ENCODE measurements at regions not wholly inside any gene's neighbourhood (a gene's known extent, or its start where the extent isn't known, plus 50 kb on each side); places are given as distances from the start of the nearest gene placed in this dataset.

- no peaks in the 10 kb centered on the region for H3K4me1 ChIP-seq
- intact Hi-C loops (cut with DNase I): no loop called here
- H3K36me3 ChIP-seq (ENCODE audit: insufficient read depth in 1 of 2, low read depth in 1 of 2): no peaks in the 10 kb centered on the region
- DNase-seq (no peak), ATAC-seq (no peak)
- no peak for TF ChIP-seq CTCF (IDR thresholded peaks at IDR 0.05)
- H3K9me3 ChIP-seq: no peaks in the 10 kb centered on the region
- WGBS, 3 donors: 79 to 82% (median 80%) methylated on average over 4 of the region's 4 CpGs
- no peak overlapping the region for H3K4me3 ChIP-seq
- no peak overlapping the region for H3K27ac ChIP-seq
- H3K27me3 ChIP-seq (ENCODE audit: insufficient read depth in 3 of 3, low read length in 2 of 3): no peaks in the 10 kb centered on the region
Measured at GRCh38 chr7:126228356-126229061, 1024.2 kb downstream of the GRM8 start.

- no peak for DNase-seq
- Histone ChIP-seq H3K27me3 (ENCODE audit: insufficient read depth in 3 of 3, low read length in 2 of 3) (no peaks in the 10 kb centered on the region), H3K27ac (no peak overlapping the region), H3K9me3 (no peaks in the 10 kb centered on the region), H3K4me1 (no peaks in the 10 kb centered on the region), H3K36me3 (ENCODE audit: insufficient read depth in 1 of 2, low read depth in 1 of 2) (no peaks in the 10 kb centered on the region), H3K4me3 (no peak overlapping the region)
- intact Hi-C loops (cut with DNase I): no loop called here
- 49 to 62% (median 61%) methylated on average over 1 of the region's 1 CpG for WGBS, 3 donors
- ATAC-seq: no peak
- TF ChIP-seq CTCF (IDR thresholded peaks at IDR 0.05): no peak
Measured at GRCh38 chr7:126227643-126228042, 1025.1 kb downstream of the GRM8 start.

GRCh38 chr7:126227055-126227454, 1025.7 kb downstream of the GRM8 start:
- Histone ChIP-seq H3K36me3 (ENCODE audit: insufficient read depth in 1 of 2, low read depth in 1 of 2) (no peaks in the 10 kb centered on the region), H3K27me3 (ENCODE audit: insufficient read depth in 3 of 3, low read length in 2 of 3) (no peaks in the 10 kb centered on the region), H3K4me3 (no peak overlapping the region), H3K4me1 (no peaks in the 10 kb centered on the region), H3K9me3 (no peaks in the 10 kb centered on the region), H3K27ac (no peak overlapping the region)
- no peak for TF ChIP-seq CTCF (IDR thresholded peaks at IDR 0.05)
- DNase-seq (no peak), ATAC-seq (no peak)
- intact Hi-C loops (cut with DNase I): no loop called here

GRCh38 chr7:126223729-126224128, 1029.0 kb downstream of the GRM8 start:
- intact Hi-C loops (cut with DNase I): no loop called here
- ATAC-seq (no peak), DNase-seq (no peak)
- Histone ChIP-seq H3K9me3 (no peaks in the 10 kb centered on the region), H3K27ac (no peak overlapping the region), H3K4me3 (no peak overlapping the region), H3K4me1 (no peaks in the 10 kb centered on the region), H3K36me3 (ENCODE audit: insufficient read depth in 1 of 2, low read depth in 1 of 2) (no peaks in the 10 kb centered on the region), H3K27me3 (ENCODE audit: insufficient read depth in 3 of 3, low read length in 2 of 3) (no peaks in the 10 kb centered on the region)
- no peak for TF ChIP-seq CTCF (IDR thresholded peaks at IDR 0.05)
- WGBS, 3 donors: 73 to 85% (median 84%) methylated on average over 3 of the region's 3 CpGs

- H3K9me3 ChIP-seq: no peaks in the 10 kb centered on the region
- H3K36me3 ChIP-seq (ENCODE audit: insufficient read depth in 1 of 2, low read depth in 1 of 2): no peaks in the 10 kb centered on the region
- TF ChIP-seq CTCF (IDR thresholded peaks at IDR 0.05): no peak
- H3K4me3 ChIP-seq: no peak overlapping the region
- ATAC-seq (no peak), DNase-seq (no peak)
- no peaks in the 10 kb centered on the region for H3K4me1 ChIP-seq
- intact Hi-C loops (cut with DNase I): no loop called here
- H3K27me3 ChIP-seq (ENCODE audit: insufficient read depth in 3 of 3, low read length in 2 of 3): no peaks in the 10 kb centered on the region
- H3K27ac ChIP-seq: no peak overlapping the region
- 72 to 81% (median 80%) methylated on average over 3 of the region's 3 CpGs for WGBS, 3 donors
Measured at GRCh38 chr7:126222782-126223181, 1030.0 kb downstream of the GRM8 start.
